ENCODE measurements at regions not wholly inside any gene's neighbourhood (a gene's known extent, or its start where the extent isn't known, plus 50 kb on each side); places are given as distances from the start of the nearest gene placed in this dataset.

GRCh38 chr1:38242506-38242905 is 195.9 kb upstream of the POU3F1 start (continued):
- TF ChIP-seq ZNF462 (CRISPR knock-in tag; IDR thresholded peaks at IDR 0.05): no peak
- no peak for TF ChIP-seq EZH2 (IDR thresholded peaks at IDR 0.05; ENCODE audit: low read depth, unreplicated experiment)
- no peak for TF ChIP-seq JUNB (IDR thresholded peaks at IDR 0.05; ENCODE audit: unreplicated experiment)
- TF ChIP-seq ZNF331 (CRISPR knock-in tag; IDR thresholded peaks at IDR 0.05; ENCODE audit: low read depth): no peak
- TF ChIP-seq NANOG (IDR thresholded peaks at IDR 0.05; ENCODE audit: borderline replicate concordance): no peak
- no peak for TF ChIP-seq POLR2AphosphoS5 (IDR thresholded peaks at IDR 0.05; ENCODE audit: low read depth)
- TF ChIP-seq STAT1 (IDR thresholded peaks at IDR 0.05; ENCODE audit: unreplicated experiment): no peak
- TF ChIP-seq, protein P1, sequence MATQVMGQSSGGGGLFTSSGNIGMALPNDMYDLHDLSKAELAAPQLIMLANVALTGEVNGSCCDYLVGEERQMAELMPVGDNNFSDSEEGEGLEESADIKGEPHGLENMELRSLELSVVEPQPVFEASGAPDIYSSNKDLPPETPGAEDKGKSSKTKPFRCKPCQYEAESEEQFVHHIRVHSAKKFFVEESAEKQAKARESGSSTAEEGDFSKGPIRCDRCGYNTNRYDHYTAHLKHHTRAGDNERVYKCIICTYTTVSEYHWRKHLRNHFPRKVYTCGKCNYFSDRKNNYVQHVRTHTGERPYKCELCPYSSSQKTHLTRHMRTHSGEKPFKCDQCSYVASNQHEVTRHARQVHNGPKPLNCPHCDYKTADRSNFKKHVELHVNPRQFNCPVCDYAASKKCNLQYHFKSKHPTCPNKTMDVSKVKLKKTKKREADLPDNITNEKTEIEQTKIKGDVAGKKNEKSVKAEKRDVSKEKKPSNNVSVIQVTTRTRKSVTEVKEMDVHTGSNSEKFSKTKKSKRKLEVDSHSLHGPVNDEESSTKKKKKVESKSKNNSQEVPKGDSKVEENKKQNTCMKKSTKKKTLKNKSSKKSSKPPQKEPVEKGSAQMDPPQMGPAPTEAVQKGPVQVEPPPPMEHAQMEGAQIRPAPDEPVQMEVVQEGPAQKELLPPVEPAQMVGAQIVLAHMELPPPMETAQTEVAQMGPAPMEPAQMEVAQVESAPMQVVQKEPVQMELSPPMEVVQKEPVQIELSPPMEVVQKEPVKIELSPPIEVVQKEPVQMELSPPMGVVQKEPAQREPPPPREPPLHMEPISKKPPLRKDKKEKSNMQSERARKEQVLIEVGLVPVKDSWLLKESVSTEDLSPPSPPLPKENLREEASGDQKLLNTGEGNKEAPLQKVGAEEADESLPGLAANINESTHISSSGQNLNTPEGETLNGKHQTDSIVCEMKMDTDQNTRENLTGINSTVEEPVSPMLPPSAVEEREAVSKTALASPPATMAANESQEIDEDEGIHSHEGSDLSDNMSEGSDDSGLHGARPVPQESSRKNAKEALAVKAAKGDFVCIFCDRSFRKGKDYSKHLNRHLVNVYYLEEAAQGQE (IDR thresholded peaks at IDR 0.05; ENCODE audit: unreplicated experiment): no peak
- TF ChIP-seq EZH2phosphoT487 (IDR thresholded peaks at IDR 0.05; ENCODE audit: unreplicated experiment): no peak
- TF ChIP-seq CREB1 (CRISPR knock-in tag; IDR thresholded peaks at IDR 0.05; ENCODE audit: low read depth): no peak

Measured in GM23338 (cell line).